SK-N-MC (cell line): ENCODE measurements at regions not wholly inside any gene's neighbourhood (a gene's known extent, or its start where the extent isn't known, plus 50 kb on each side); places are given as distances from the start of the nearest gene placed in this dataset.
"Not testable (repeated sequence)": the region's sequence is repeated elsewhere in the genome, so short reads cannot be mapped to it uniquely, and the experiment has no call there.

ENCODE experiments used
- DNase-seq: peaks from one replicate; pipeline ENCODE4 v3.0.0-alpha.2; 2011; ENCODE audit warnings: low read depth, low spot score
- H3K27ac ChIP-seq: fragments of 200-600 bp; sonication (generic); 2 replicates; pipeline ENCODE4 v1.5.1; 2016; ENCODE audit warnings: mixed run types
- H3K36me3 ChIP-seq: fragments of 200-600 bp; sonication (generic); 2 replicates; pipeline ENCODE4 v1.6.1; 2017; ENCODE audit warnings: antibody characterized with exemption, low read length, mixed read lengths; ENCODE audit not compliant: insufficient read depth
- H3K4me3 ChIP-seq: fragments of 200-600 bp; sonication (generic); 2 replicates; pipeline ENCODE4 v1.5.1; 2016
- H3K9ac ChIP-seq: fragments of 200-600 bp; sonication (generic); 2 replicates; pipeline ENCODE4 v1.8.0; 2017; ENCODE audit warnings: mixed run types, mixed read lengths; ENCODE audit not compliant: insufficient read length
- H3K9me3 ChIP-seq: fragments of 200-600 bp; sonication (generic); 2 replicates; pipeline ENCODE4 v1.6.1; 2017; ENCODE audit warnings: low read depth, mild to moderate bottlenecking, antibody characterized with exemption, low read length, moderate library complexity, mixed read lengths
- EZH2 ChIP-seq: fragments of 200-600 bp; sonication (generic); IDR thresholded peaks from one replicate; pipeline ENCODE4 v1.6.1; 2017; ENCODE audit warnings: antibody characterized with exemption
- FOXP2 ChIP-seq: optimal IDR thresholded peaks from 2 replicates; pipeline ENCODE3; 2011; ENCODE audit warnings: mild to moderate bottlenecking, moderate library complexity; ENCODE audit not compliant: insufficient read depth; ENCODE audit errors: extremely low read length, control extremely low read depth
- POLR2AphosphoS5 ChIP-seq: IDR thresholded peaks from 2 replicates; pipeline ENCODE4 v1.6.1; 2012; ENCODE audit warnings: mild to moderate bottlenecking, low read depth, low read length, borderline replicate concordance

GRCh38 chr4:31755751-31756150 lies 1035.6 kb downstream of the PCDH7 start:
- TF ChIP-seq FOXP2 (no peak), EZH2 (no peak), POLR2AphosphoS5 (no peak)
- H3K9me3 ChIP-seq = no peaks in the 10 kb centered on the region
- H3K4me3 ChIP-seq = no peak overlapping the region
- DNase-seq = no peak
- H3K27ac ChIP-seq = no peak overlapping the region
- no peak overlapping the region for H3K9ac ChIP-seq
- H3K36me3 ChIP-seq = no peaks in the 10 kb centered on the region

- no peak overlapping the region for H3K4me3 ChIP-seq
- no peaks in the 10 kb centered on the region for H3K36me3 ChIP-seq
- H3K27ac ChIP-seq = no peak overlapping the region
- H3K9me3 ChIP-seq = no peaks in the 10 kb centered on the region
- no peak overlapping the region for H3K9ac ChIP-seq
- no peak for TF ChIP-seq FOXP2
- no peak for TF ChIP-seq POLR2AphosphoS5
- TF ChIP-seq EZH2 = no peak
- DNase-seq = no peak
These were observed 1048.6 kb downstream of the PCDH7 start for GRCh38 chr4:31768756-31769155.

- Histone ChIP-seq H3K36me3 (no peaks in the 10 kb centered on the region), H3K9ac (no peak overlapping the region), H3K9me3 (no peaks in the 10 kb centered on the region), H3K27ac (no peak overlapping the region), H3K4me3 (no peak overlapping the region)
- DNase-seq = no peak
- TF ChIP-seq EZH2 = no peak
- TF ChIP-seq POLR2AphosphoS5 = no peak
- TF ChIP-seq FOXP2 = no peak
These were observed 1063.1 kb downstream of the PCDH7 start for GRCh38 chr4:31783311-31783710.

- TF ChIP-seq EZH2 = no peak
- no peak for TF ChIP-seq FOXP2
- TF ChIP-seq POLR2AphosphoS5 = no peak
- Histone ChIP-seq H3K9me3 (no peaks in the 10 kb centered on the region), H3K27ac (no peak overlapping the region), H3K9ac (no peak overlapping the region), H3K4me3 (no peak overlapping the region), H3K36me3 (no peaks in the 10 kb centered on the region)
- DNase-seq = no peak
These were observed 1064.4 kb downstream of the PCDH7 start for GRCh38 chr4:31784558-31784957.

- no peak overlapping the region for H3K4me3 ChIP-seq
- no peak for DNase-seq
- no peak overlapping the region for H3K9ac ChIP-seq
- H3K27ac ChIP-seq = no peak overlapping the region
- H3K36me3 ChIP-seq = no peaks in the 10 kb centered on the region
- TF ChIP-seq POLR2AphosphoS5 (no peak), EZH2 (no peak), FOXP2 (no peak)
- no peaks in the 10 kb centered on the region for H3K9me3 ChIP-seq
These were observed 1067.5 kb downstream of the PCDH7 start for GRCh38 chr4:31787701-31788100.

- H3K4me3 ChIP-seq = no peak overlapping the region
- DNase-seq = no peak
- H3K27ac ChIP-seq = no peak overlapping the region
- H3K9me3 ChIP-seq = no peaks in the 10 kb centered on the region
- no peaks in the 10 kb centered on the region for H3K36me3 ChIP-seq
- TF ChIP-seq EZH2 = no peak
- H3K9ac ChIP-seq = no peak overlapping the region
These were observed 1068.5 kb downstream of the PCDH7 start for GRCh38 chr4:31788676-31789075.

GRCh38 chr4:31791666-31792065 lies 1071.5 kb downstream of the PCDH7 start:
- Histone ChIP-seq H3K36me3 (no peaks in the 10 kb centered on the region), H3K27ac (no peak overlapping the region), H3K4me3 (no peak overlapping the region), H3K9me3 (no peaks in the 10 kb centered on the region), H3K9ac (no peak overlapping the region)
- TF ChIP-seq POLR2AphosphoS5 (no peak), EZH2 (no peak)
- no peak for DNase-seq

- Histone ChIP-seq H3K4me3 (no peak overlapping the region), H3K36me3 (no peaks in the 10 kb centered on the region), H3K9me3 (no peaks in the 10 kb centered on the region), H3K9ac (no peak overlapping the region), H3K27ac (no peak overlapping the region)
- TF ChIP-seq POLR2AphosphoS5 (no peak), FOXP2 (no peak), EZH2 (no peak)
- no peak for DNase-seq
These were observed 1073.7 kb downstream of the PCDH7 start for GRCh38 chr4:31793907-31794306.

GRCh38 chr4:31797052-31797451 lies 1076.9 kb downstream of the PCDH7 start:
- H3K27ac ChIP-seq, H3K9ac ChIP-seq, H3K9me3 ChIP-seq, H3K36me3 ChIP-seq, DNase-seq, H3K4me3 ChIP-seq: not testable (repeated sequence)

- DNase-seq = no peak
- Histone ChIP-seq H3K36me3 (no peaks in the 10 kb centered on the region), H3K4me3 (no peak overlapping the region), H3K27ac (no peak overlapping the region), H3K9ac (no peak overlapping the region), H3K9me3 (no peaks in the 10 kb centered on the region)
- TF ChIP-seq FOXP2 = no peak
- TF ChIP-seq POLR2AphosphoS5 = no peak
- no peak for TF ChIP-seq EZH2
These were observed 1083.5 kb downstream of the PCDH7 start for GRCh38 chr4:31803526-31804195.
